ENCODE measurements at regions not wholly inside any gene's neighbourhood (a gene's known extent, or its start where the extent isn't known, plus 50 kb on each side); places are given as distances from the start of the nearest gene placed in this dataset.
"Not testable (repeated sequence)": the region's sequence is repeated elsewhere in the genome, so short reads cannot be mapped to it uniquely, and the experiment has no call there.

DNA sequence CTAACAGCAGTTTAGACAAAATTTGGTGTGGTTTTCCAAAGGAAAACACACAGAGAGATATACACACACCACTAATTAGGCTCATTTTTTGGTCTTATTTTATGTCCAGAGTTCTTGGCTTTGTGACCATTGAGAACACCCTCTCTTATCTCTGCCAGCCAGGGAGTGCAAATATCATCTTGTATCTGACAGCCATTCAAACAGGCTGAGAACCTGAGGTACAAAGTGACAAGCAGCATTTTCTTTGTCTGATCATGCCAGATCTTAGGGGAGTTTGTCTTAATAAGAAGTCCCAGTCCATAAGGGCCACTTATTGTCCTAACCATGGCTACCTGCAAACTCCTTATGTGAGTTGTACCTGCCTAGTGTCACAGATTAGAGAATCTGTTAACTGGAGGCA is 1165.2 kb downstream of the BRINP3 start:
- Histone ChIP-seq H4K8ac (ENCODE audit: low read depth, low read length) (no peak overlapping the region), H3K27me3 (ENCODE audit: insufficient read depth, low read length, poor library complexity) (no peaks in the 10 kb centered on the region), H2BK120ac (ENCODE audit: low read depth, low read length) (no peak overlapping the region), H3K23ac (ENCODE audit: low read length) (no peak overlapping the region), H2AK5ac (ENCODE audit: low read length) (no peak overlapping the region), H3K9ac (ENCODE audit: low read length) (no peak overlapping the region), H3K18ac (ENCODE audit: low read length) (no peak overlapping the region), H3K79me1 (ENCODE audit: low read length) (no peaks in the 10 kb centered on the region), H2BK5ac (ENCODE audit: low read length) (no peak overlapping the region), H3K4me2 (ENCODE audit: low read length) (no peak overlapping the region), H3K36me3 (ENCODE audit: control insufficient read depth, insufficient read depth, low read length) (no peaks in the 10 kb centered on the region), H3K4ac (ENCODE audit: low read depth, low read length) (no peak overlapping the region), H2BK15ac (replicated peaks; ENCODE audit: low read depth) (no peak overlapping the region), H3K27ac (ENCODE audit: low read depth, low read length) (no peak overlapping the region), H3K4me3 (ENCODE audit: low read length) (no peak overlapping the region), H3K4me1 (ENCODE audit: control insufficient read depth, low read depth, low read length) (no peaks in the 10 kb centered on the region), H4K5ac (ENCODE audit: low read length) (no peak overlapping the region), H3K56ac (ENCODE audit: low read length) (no peak overlapping the region), H3K79me2 (ENCODE audit: control insufficient read depth, insufficient read depth, low read length) (no peaks in the 10 kb centered on the region)
- peak; percentile 3 for DNase-seq

GRCh38 chr1:189313488-189313887 is 1164.2 kb downstream of the BRINP3 start:
- H3K4me2 ChIP-seq (ENCODE audit: low read length) = no peak overlapping the region
- H4K8ac ChIP-seq (ENCODE audit: low read depth, low read length) = peak overlapping the region; percentile 28
- no peak for DNase-seq
- no peaks in the 10 kb centered on the region for H3K36me3 ChIP-seq (ENCODE audit: control insufficient read depth, insufficient read depth, low read length)
- no peaks in the 10 kb centered on the region for H3K4me1 ChIP-seq (ENCODE audit: control insufficient read depth, low read depth, low read length)
- no peak overlapping the region for H3K27ac ChIP-seq (ENCODE audit: low read depth, low read length)
- no peak overlapping the region for H3K56ac ChIP-seq (ENCODE audit: low read length)
- H3K18ac ChIP-seq (ENCODE audit: low read length) = no peak overlapping the region
- no peaks in the 10 kb centered on the region for H3K27me3 ChIP-seq (ENCODE audit: insufficient read depth, low read length, poor library complexity)
- no peak overlapping the region for H2BK120ac ChIP-seq (ENCODE audit: low read depth, low read length)
- H4K5ac ChIP-seq (ENCODE audit: low read length) = no peak overlapping the region
- no peak overlapping the region for H3K23ac ChIP-seq (ENCODE audit: low read length)
- H3K4me3 ChIP-seq (ENCODE audit: low read length) = no peak overlapping the region
- H3K79me2 ChIP-seq (ENCODE audit: control insufficient read depth, insufficient read depth, low read length) = no peaks in the 10 kb centered on the region
- no peaks in the 10 kb centered on the region for H3K79me1 ChIP-seq (ENCODE audit: low read length)
- no peak overlapping the region for H3K9ac ChIP-seq (ENCODE audit: low read length)
- WGBS (ENCODE audit: extremely low coverage, insufficient coverage, low lambda C conversion rate) = no CpG with 5 or more reads among the region's 2 CpGs
- H3K4ac ChIP-seq (ENCODE audit: low read depth, low read length) = no peak overlapping the region
- no peak overlapping the region for H2AK5ac ChIP-seq (ENCODE audit: low read length)
- H2BK5ac ChIP-seq (ENCODE audit: low read length) = no peak overlapping the region
- H2BK15ac ChIP-seq (replicated peaks; ENCODE audit: low read depth) = no peak overlapping the region

DNA sequence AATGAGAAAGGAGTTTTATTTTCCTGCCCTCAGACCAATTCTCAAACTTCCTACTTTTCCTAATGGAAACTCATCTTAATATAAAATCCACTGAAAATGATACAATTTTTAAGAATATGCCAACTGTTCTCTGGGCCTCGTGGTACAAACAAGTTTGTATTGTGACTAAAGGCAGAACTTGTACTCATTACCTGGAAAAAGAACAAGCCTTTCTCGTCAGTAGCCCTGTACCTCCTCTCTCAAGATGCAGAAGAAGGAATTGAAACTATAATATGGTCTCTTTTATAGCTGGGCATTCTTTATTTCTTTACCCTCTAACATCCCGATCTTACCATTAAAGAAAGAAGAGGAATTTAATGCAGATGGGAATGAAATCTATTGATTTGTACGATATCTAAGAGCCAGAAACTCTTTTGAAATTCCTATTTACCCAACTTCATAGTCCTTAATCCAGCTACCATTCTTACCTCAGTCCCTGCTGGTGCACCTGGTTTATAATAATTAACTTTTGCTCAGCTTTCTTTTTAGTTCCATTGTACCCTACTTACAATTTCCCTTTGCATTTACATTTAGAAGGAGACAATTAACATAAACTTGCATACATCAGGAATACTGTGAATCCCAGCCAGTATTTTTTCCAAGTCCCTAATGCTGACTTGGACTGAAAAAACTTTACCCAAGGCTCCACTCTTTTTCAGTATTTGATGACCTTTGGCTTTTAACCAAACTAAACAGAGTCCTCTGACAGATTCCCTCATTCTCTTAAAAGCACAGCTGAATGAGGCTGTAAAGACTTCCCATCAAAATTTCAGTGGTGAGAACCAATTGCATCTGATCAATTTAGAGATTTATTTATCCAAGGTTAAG is 1162.4 kb downstream of the BRINP3 start:
- Histone ChIP-seq H3K36me3 (ENCODE audit: control insufficient read depth, insufficient read depth, low read length) (no peaks in the 10 kb centered on the region), H2BK120ac (ENCODE audit: low read depth, low read length) (no peak overlapping the region), H3K4ac (ENCODE audit: low read depth, low read length) (no peak overlapping the region), H3K4me1 (ENCODE audit: control insufficient read depth, low read depth, low read length) (no peaks in the 10 kb centered on the region), H3K4me2 (ENCODE audit: low read length) (no peak overlapping the region), H2BK15ac (replicated peaks; ENCODE audit: low read depth) (no peak overlapping the region), H4K5ac (ENCODE audit: low read length) (no peak overlapping the region), H3K27ac (ENCODE audit: low read depth, low read length) (no peak overlapping the region), H2BK5ac (ENCODE audit: low read length) (no peak overlapping the region), H3K56ac (ENCODE audit: low read length) (no peak overlapping the region), H2AK5ac (ENCODE audit: low read length) (no peak overlapping the region), H4K8ac (ENCODE audit: low read depth, low read length) (no peak overlapping the region), H3K27me3 (ENCODE audit: insufficient read depth, low read length, poor library complexity) (no peaks in the 10 kb centered on the region), H3K23ac (ENCODE audit: low read length) (no peak overlapping the region), H3K79me1 (ENCODE audit: low read length) (no peaks in the 10 kb centered on the region), H3K18ac (ENCODE audit: low read length) (no peak overlapping the region), H3K4me3 (ENCODE audit: low read length) (no peak overlapping the region), H3K9ac (ENCODE audit: low read length) (no peak overlapping the region), H3K79me2 (ENCODE audit: control insufficient read depth, insufficient read depth, low read length) (no peaks in the 10 kb centered on the region)
- DNase-seq = no peak
- no CpG with 5 or more reads among the region's 4 CpGs for WGBS (ENCODE audit: extremely low coverage, insufficient coverage, low lambda C conversion rate)

- Histone ChIP-seq H3K23ac (ENCODE audit: low read length) (no peak overlapping the region), H3K79me2 (ENCODE audit: control insufficient read depth, insufficient read depth, low read length) (no peaks in the 10 kb centered on the region), H3K4me1 (ENCODE audit: control insufficient read depth, low read depth, low read length) (no peaks in the 10 kb centered on the region), H3K4me3 (ENCODE audit: low read length) (no peak overlapping the region), H2AK5ac (ENCODE audit: low read length) (no peak overlapping the region), H3K79me1 (ENCODE audit: low read length) (no peaks in the 10 kb centered on the region), H2BK15ac (replicated peaks; ENCODE audit: low read depth) (no peak overlapping the region), H3K56ac (ENCODE audit: low read length) (no peak overlapping the region), H4K5ac (ENCODE audit: low read length) (no peak overlapping the region), H3K4me2 (ENCODE audit: low read length) (no peak overlapping the region), H3K9ac (ENCODE audit: low read length) (no peak overlapping the region), H3K36me3 (ENCODE audit: control insufficient read depth, insufficient read depth, low read length) (no peaks in the 10 kb centered on the region), H4K8ac (ENCODE audit: low read depth, low read length) (no peak overlapping the region), H3K4ac (ENCODE audit: low read depth, low read length) (no peak overlapping the region), H2BK5ac (ENCODE audit: low read length) (no peak overlapping the region), H2BK120ac (ENCODE audit: low read depth, low read length) (no peak overlapping the region), H3K18ac (ENCODE audit: low read length) (no peak overlapping the region), H3K27ac (ENCODE audit: low read depth, low read length) (no peak overlapping the region), H3K27me3 (ENCODE audit: insufficient read depth, low read length, poor library complexity) (no peaks in the 10 kb centered on the region)
- no peak for DNase-seq
- no CpG with 5 or more reads among the region's 3 CpGs for WGBS (ENCODE audit: extremely low coverage, insufficient coverage, low lambda C conversion rate)
Observed at GRCh38 chr1:189323091-189323490, 1154.6 kb downstream of the BRINP3 start.

DNA sequence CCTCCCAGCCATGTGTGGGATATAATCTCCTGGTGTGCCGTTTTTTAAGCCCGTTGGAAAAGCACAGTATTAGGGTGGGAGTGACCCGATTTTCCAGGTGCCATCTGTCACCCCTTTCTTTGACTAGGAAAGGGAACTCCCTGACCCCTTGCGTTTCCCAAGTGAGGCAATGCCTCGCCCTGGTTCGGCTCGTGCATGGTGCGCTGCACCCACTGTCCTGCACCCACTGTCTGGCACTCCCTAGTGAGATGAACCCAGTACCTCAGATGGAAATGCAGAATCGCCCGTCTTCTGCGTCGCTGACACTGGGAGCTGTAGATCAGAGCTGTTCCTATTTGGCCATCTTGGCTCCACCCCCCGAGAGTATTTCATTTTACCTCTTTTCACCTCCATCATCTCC is 1146.6 kb downstream of the BRINP3 start:
- not testable (repeated sequence) for H3K4ac ChIP-seq (ENCODE audit: low read depth, low read length); H3K4me1 ChIP-seq (ENCODE audit: control insufficient read depth, low read depth, low read length); H4K5ac ChIP-seq (ENCODE audit: low read length); H3K4me3 ChIP-seq (ENCODE audit: low read length); DNase-seq; H3K79me1 ChIP-seq (ENCODE audit: low read length); H3K9ac ChIP-seq (ENCODE audit: low read length); H2BK5ac ChIP-seq (ENCODE audit: low read length); H3K79me2 ChIP-seq (ENCODE audit: control insufficient read depth, insufficient read depth, low read length); H2BK120ac ChIP-seq (ENCODE audit: low read depth, low read length); H4K8ac ChIP-seq (ENCODE audit: low read depth, low read length); H3K36me3 ChIP-seq (ENCODE audit: control insufficient read depth, insufficient read depth, low read length); H3K27ac ChIP-seq (ENCODE audit: low read depth, low read length); H3K4me2 ChIP-seq (ENCODE audit: low read length); H3K18ac ChIP-seq (ENCODE audit: low read length); H2BK15ac ChIP-seq (replicated peaks; ENCODE audit: low read depth); H3K27me3 ChIP-seq (ENCODE audit: insufficient read depth, low read length, poor library complexity); H3K56ac ChIP-seq (ENCODE audit: low read length); H3K23ac ChIP-seq (ENCODE audit: low read length); H2AK5ac ChIP-seq (ENCODE audit: low read length)
- WGBS (ENCODE audit: extremely low coverage, insufficient coverage, low lambda C conversion rate) = no CpG with 5 or more reads among the region's 13 CpGs
